HG02981 (cell line): ENCODE measurements at regions not wholly inside any gene's neighbourhood (a gene's known extent, or its start where the extent isn't known, plus 50 kb on each side); places are given as distances from the start of the nearest gene placed in this dataset.

ENCODE experiments used
- ATAC-seq: cut with Tn5 transposase; IDR thresholded peaks from one replicate; pipeline ENCODE4 v1.9.1; 2021; ENCODE audit warnings: mild to moderate bottlenecking, moderate library complexity; ENCODE audit not compliant: unreplicated experiment

- no peak for ATAC-seq
Observed at GRCh38 chr2:52775674-52776073, 991.9 kb upstream of the CHAC2 start.

GRCh38 chr2:52765735-52766134 is 1001.9 kb upstream of the CHAC2 start:
- ATAC-seq: no peak

- no peak for ATAC-seq
Observed at GRCh38 chr2:52749764-52750163, 1017.8 kb upstream of the CHAC2 start.

GRCh38 chr2:52745144-52745543 is 1022.5 kb upstream of the CHAC2 start:
- ATAC-seq: no peak

- no peak for ATAC-seq
Observed at GRCh38 chr2:52732849-52733395, 1034.7 kb upstream of the CHAC2 start.

GRCh38 chr2:52724585-52724984 is 1043.0 kb upstream of the CHAC2 start:
- ATAC-seq: no peak

GRCh38 chr2:52717836-52718235 is 1049.8 kb upstream of the CHAC2 start:
- ATAC-seq: no peak

- ATAC-seq: no peak
Observed at GRCh38 chr2:52710810-52711618, 1056.6 kb upstream of the CHAC2 start.

- ATAC-seq: no peak
Observed at GRCh38 chr2:52704251-52704650, 1063.4 kb upstream of the CHAC2 start.

GRCh38 chr2:52703004-52703403 is 1064.6 kb upstream of the CHAC2 start:
- ATAC-seq: no peak

GRCh38 chr2:52698408-52698807 is 1069.2 kb upstream of the CHAC2 start:
- no peak for ATAC-seq

GRCh38 chr2:52697690-52698089 is 1069.9 kb upstream of the CHAC2 start:
- ATAC-seq: no peak

GRCh38 chr2:52695731-52696130 is 1071.9 kb upstream of the CHAC2 start:
- ATAC-seq: no peak

- no peak for ATAC-seq
Observed at GRCh38 chr2:52686935-52687334, 1080.7 kb upstream of the CHAC2 start.

GRCh38 chr2:52676056-52676455 is 1091.5 kb upstream of the CHAC2 start:
- no peak for ATAC-seq

- ATAC-seq: no peak
Observed at GRCh38 chr2:52668724-52669123, 1098.9 kb upstream of the CHAC2 start.

- no peak for ATAC-seq
Observed at GRCh38 chr2:52659546-52659945, 1108.1 kb upstream of the CHAC2 start.

GRCh38 chr2:52658598-52658997 is 1109.0 kb upstream of the CHAC2 start:
- no peak for ATAC-seq

GRCh38 chr2:52639692-52640091 is 1127.9 kb upstream of the CHAC2 start:
- ATAC-seq: no peak

- no peak for ATAC-seq
Observed at GRCh38 chr2:52632543-52632942, 1135.1 kb upstream of the CHAC2 start.

GRCh38 chr2:52629944-52630343 is 1137.7 kb upstream of the CHAC2 start:
- ATAC-seq: no peak

GRCh38 chr2:52629531-52629930 is 1138.1 kb upstream of the CHAC2 start:
- ATAC-seq: no peak

- no peak for ATAC-seq
Observed at GRCh38 chr2:52622266-52622665, 1145.3 kb upstream of the CHAC2 start.
